ENCODE measurements at regions not wholly inside any gene's neighbourhood (a gene's known extent, or its start where the extent isn't known, plus 50 kb on each side); places are given as distances from the start of the nearest gene placed in this dataset.

- H3K4me3 ChIP-seq, result no peak overlapping the region
- no peaks in the 10 kb centered on the region for H3K4me1 ChIP-seq
- no peak overlapping the region for H3K27ac ChIP-seq
- H3K9me3 ChIP-seq, result no peaks in the 10 kb centered on the region
- no peak for TF ChIP-seq CTCF (IDR thresholded peaks at IDR 0.05)
- intact Hi-C loops (cut with DNase I; ENCODE audit: low total_unique reads), result no loop called here
- DNase-seq, result no peak
- no peaks in the 10 kb centered on the region for H3K36me3 ChIP-seq
- no peaks in the 10 kb centered on the region for H3K27me3 ChIP-seq
These were observed 585.2 kb upstream of the CELF2 start for GRCh38 chr10:10432296-10433035.

GRCh38 chr10:10434312-10434711 lies 583.4 kb upstream of the CELF2 start:
- Histone ChIP-seq H3K36me3 (no peaks in the 10 kb centered on the region), H3K4me1 (no peaks in the 10 kb centered on the region), H3K4me3 (no peak overlapping the region), H3K27ac (no peak overlapping the region), H3K9me3 (no peaks in the 10 kb centered on the region), H3K27me3 (no peaks in the 10 kb centered on the region)
- DNase-seq, result no peak
- TF ChIP-seq CTCF (IDR thresholded peaks at IDR 0.05), result no peak
- intact Hi-C loops (cut with DNase I; ENCODE audit: low total_unique reads), result no loop called here

- no peaks in the 10 kb centered on the region for H3K4me1 ChIP-seq
- no peak for TF ChIP-seq CTCF (IDR thresholded peaks at IDR 0.05)
- no peak overlapping the region for H3K27ac ChIP-seq
- H3K4me3 ChIP-seq, result no peak overlapping the region
- H3K36me3 ChIP-seq, result no peaks in the 10 kb centered on the region
- no peaks in the 10 kb centered on the region for H3K27me3 ChIP-seq
- no peak for DNase-seq
- H3K9me3 ChIP-seq, result no peaks in the 10 kb centered on the region
- intact Hi-C loops (cut with DNase I; ENCODE audit: low total_unique reads), result no loop called here
These were observed 579.8 kb upstream of the CELF2 start for GRCh38 chr10:10437886-10438285.

GRCh38 chr10:10438335-10439100 lies 579.2 kb upstream of the CELF2 start:
- no peak for DNase-seq
- no peak for TF ChIP-seq CTCF (IDR thresholded peaks at IDR 0.05)
- Histone ChIP-seq H3K9me3 (no peaks in the 10 kb centered on the region), H3K36me3 (no peaks in the 10 kb centered on the region), H3K27me3 (no peaks in the 10 kb centered on the region), H3K4me1 (no peaks in the 10 kb centered on the region), H3K27ac (no peak overlapping the region), H3K4me3 (no peak overlapping the region)
- intact Hi-C loops (cut with DNase I; ENCODE audit: low total_unique reads), result no loop called here

GRCh38 chr10:10456856-10457255 lies 560.8 kb upstream of the CELF2 start:
- no peak for DNase-seq
- Histone ChIP-seq H3K4me3 (no peak overlapping the region), H3K27ac (no peak overlapping the region), H3K4me1 (no peaks in the 10 kb centered on the region), H3K27me3 (no peaks in the 10 kb centered on the region), H3K36me3 (no peaks in the 10 kb centered on the region), H3K9me3 (no peaks in the 10 kb centered on the region)
- TF ChIP-seq CTCF (IDR thresholded peaks at IDR 0.05), result no peak
- intact Hi-C loops (cut with DNase I; ENCODE audit: low total_unique reads), result no loop called here

All from tibial artery (tissue), 4 donors.